SH-SY5Y (cell line): ENCODE measurements at regions not wholly inside any gene's neighbourhood (a gene's known extent, or its start where the extent isn't known, plus 50 kb on each side); places are given as distances from the start of the nearest gene placed in this dataset.

Experiments
- GATA2 ChIP-seq: IDR thresholded peaks from 2 replicates; pipeline ENCODE4 v1.6.1; 2011; ENCODE audit warnings: mild to moderate bottlenecking, low read depth, low read length
- GATA3 ChIP-seq: IDR thresholded peaks from 2 replicates; pipeline ENCODE4 v1.6.1; 2011; ENCODE audit warnings: low read depth, mild to moderate bottlenecking, low read length, moderate library complexity

- TF ChIP-seq GATA2 = no peak
- no peak for TF ChIP-seq GATA3
Measured at GRCh38 chr3:147471741-147472140, 62.6 kb downstream of the ZIC1 start.

- TF ChIP-seq GATA3 (no peak), GATA2 (no peak)
Measured at GRCh38 chr3:147472846-147473245, 63.7 kb downstream of the ZIC1 start.

- TF ChIP-seq GATA2 (peak; percentile 60; the same call in 1 of the 2 replicates), GATA3 (peak; percentile 77)
Measured at GRCh38 chr3:147483145-147483544, 74.0 kb downstream of the ZIC1 start.

GRCh38 chr3:147483578-147483977, 74.4 kb downstream of the ZIC1 start:
- TF ChIP-seq GATA3 (no peak), GATA2 (no peak)

- no peak for TF ChIP-seq GATA2
- no peak for TF ChIP-seq GATA3
Measured at GRCh38 chr3:147493065-147493464, 83.9 kb downstream of the ZIC1 start.

- TF ChIP-seq GATA3 (no peak), GATA2 (no peak)
Measured at GRCh38 chr3:147493666-147494065, 84.5 kb downstream of the ZIC1 start.

GRCh38 chr3:147497286-147497685, 88.1 kb downstream of the ZIC1 start:
- no peak for TF ChIP-seq GATA3
- TF ChIP-seq GATA2 = no peak

GRCh38 chr3:147507638-147508286, 98.6 kb downstream of the ZIC1 start:
- TF ChIP-seq GATA2 = no peak
- no peak for TF ChIP-seq GATA3

GRCh38 chr3:147509448-147509847, 100.3 kb downstream of the ZIC1 start:
- no peak for TF ChIP-seq GATA2
- no peak for TF ChIP-seq GATA3

- TF ChIP-seq GATA3 = no peak
- TF ChIP-seq GATA2 = no peak
Measured at GRCh38 chr3:147513785-147514184, 104.6 kb downstream of the ZIC1 start.

- TF ChIP-seq GATA3 (no peak), GATA2 (no peak)
Measured at GRCh38 chr3:147514366-147515160, 105.4 kb downstream of the ZIC1 start.

GRCh38 chr3:147518465-147518864, 109.3 kb downstream of the ZIC1 start:
- TF ChIP-seq GATA2 (no peak), GATA3 (no peak)

GRCh38 chr3:147521646-147522045, 112.5 kb downstream of the ZIC1 start:
- TF ChIP-seq GATA3 (no peak), GATA2 (no peak)

- no peak for TF ChIP-seq GATA3
Measured at GRCh38 chr3:147529551-147529950, 120.4 kb downstream of the ZIC1 start.

- TF ChIP-seq GATA3 (no peak), GATA2 (no peak)
Measured at GRCh38 chr3:147538034-147538433, 128.9 kb downstream of the ZIC1 start.

GRCh38 chr3:147540921-147541320, 131.8 kb downstream of the ZIC1 start:
- TF ChIP-seq GATA3 (no peak), GATA2 (no peak)
